H1 (cell line): ENCODE measurements at regions not wholly inside any gene's neighbourhood (a gene's known extent, or its start where the extent isn't known, plus 50 kb on each side); places are given as distances from the start of the nearest gene placed in this dataset.

Experiments used
- CTCF ChIA-PET: fragments of 300-600 bp; sonication (Branson Sonifier 250); formaldehyde crosslinking; loops from one replicate; lab custom pipeline; 2021; ENCODE audit not compliant: partially characterized antibody; lab: Charles Lee
- POLR2A ChIA-PET: fragments of 300-600 bp; sonication (Branson Sonifier 250); formaldehyde crosslinking; loops from one replicate; lab custom pipeline; 2021; ENCODE audit warnings: inconsistent platforms; ENCODE audit not compliant: partially characterized antibody; lab: Charles Lee
- DNase-seq, 2 experiments: peaks; one replicate each; pipeline versions ENCODE4 v3.0.0 to v3.0.0-alpha.2; 2010 to 2022; ENCODE audit warnings: low spot score in 2 of 2, low read depth in 1 of 2, mixed read lengths in 1 of 2
- FAIRE-seq: peaks from 2 replicates; lab custom pipeline; 2011; peaks lifted over from hg19 to GRCh38; lab: Jason Lieb, UNC
- H2AFZ ChIP-seq: 2 replicates; pipeline ENCODE4 v1.8.1; 2012; ENCODE audit warnings: low read length, inconsistent platforms
- H2AK5ac ChIP-seq: 2 replicates; pipeline ENCODE4 v1.6.1; 2013; ENCODE audit warnings: low read depth, low read length
- H2BK120ac ChIP-seq: replicated peaks from 2 replicates; pipeline ENCODE3; 2013; ENCODE audit warnings: low read depth, low read length, inconsistent platforms
- H2BK12ac ChIP-seq: 2 replicates; pipeline ENCODE4 v1.6.1; 2013; ENCODE audit warnings: low read depth, low read length
- H2BK15ac ChIP-seq: 2 replicates; pipeline ENCODE4 v1.6.1; 2013; ENCODE audit warnings: low read length
- H2BK20ac ChIP-seq: 2 replicates; pipeline ENCODE4 v1.6.1; 2013; ENCODE audit warnings: low read length
- H2BK5ac ChIP-seq: 2 replicates; pipeline ENCODE4 v1.6.1; 2013; ENCODE audit warnings: low read depth, low read length
- H3K14ac ChIP-seq: 2 replicates; pipeline ENCODE4 v1.6.1; 2013; ENCODE audit warnings: inconsistent platforms; ENCODE audit not compliant: insufficient read length
- H3K18ac ChIP-seq: 2 replicates; pipeline ENCODE4 v1.6.1; 2013; ENCODE audit warnings: low read length; ENCODE audit errors: extremely low read depth
- H3K23ac ChIP-seq: 2 replicates; pipeline ENCODE4 v1.6.1; 2013; ENCODE audit warnings: inconsistent platforms; ENCODE audit not compliant: insufficient read length
- H3K23me2 ChIP-seq: 2 replicates; pipeline ENCODE4 v1.6.1; 2013; ENCODE audit warnings: low read depth, low read length
- H3K27ac ChIP-seq: 2 replicates; pipeline ENCODE4 v1.6.1; 2011; ENCODE audit warnings: low read depth, low read length, inconsistent platforms
- H3K27me3 ChIP-seq, 4 experiments: replicated peaks in 1 of 4; 1 replicate in 1 of 4; 2 replicates in 3 of 4; pipeline versions ENCODE4 v1.6.1 to v1.8.1; 2011 to 2013; ENCODE audit warnings: low read length in 3 of 4, mild to moderate bottlenecking in 3 of 4, inconsistent platforms in 2 of 4, mixed read lengths in 2 of 4, moderate library complexity in 1 of 4; ENCODE audit not compliant: control insufficient read depth in 3 of 4, insufficient read depth in 3 of 4; ENCODE audit errors: extremely low read depth in 1 of 4
- H3K36me3 ChIP-seq, 4 experiments: 2 replicates each; pipeline versions ENCODE4 v1.6.1 to v1.8.1; 2011 to 2013; ENCODE audit warnings: mild to moderate bottlenecking in 4 of 4, low read length in 3 of 4, moderate library complexity in 2 of 4, control low read depth in 1 of 4, inconsistent platforms in 1 of 4; ENCODE audit not compliant: insufficient read depth in 4 of 4, control insufficient read depth in 2 of 4
- H3K4ac ChIP-seq: replicated peaks from 2 replicates; pipeline ENCODE3; 2013; ENCODE audit warnings: low read length, low read depth, mixed read lengths, inconsistent platforms; ENCODE audit not compliant: insufficient read length
- H3K4me1 ChIP-seq, 4 experiments: replicated peaks in 1 of 4; 1 replicate in 1 of 4; 2 replicates in 3 of 4; pipeline versions ENCODE4 v1.6.1 to v1.8.1; 2011 to 2013; ENCODE audit warnings: low read length in 3 of 4, inconsistent platforms in 2 of 4, mixed read lengths in 1 of 4; ENCODE audit not compliant: insufficient read depth in 4 of 4, control insufficient read depth in 3 of 4
- H3K4me2 ChIP-seq, 2 experiments: 2 replicates each; pipeline versions ENCODE4 v1.6.1 to v1.8.1; 2011 to 2013; ENCODE audit warnings: low read depth in 2 of 2, low read length in 2 of 2, control low read depth in 1 of 2, inconsistent platforms in 1 of 2, mild to moderate bottlenecking in 1 of 2; ENCODE audit not compliant: insufficient read depth in 1 of 2
- H3K4me3 ChIP-seq, 4 experiments: fragments of 200-600, 300-600 bp in 1 of 4; sonication (generic), shearing (Covaris generic), sonication (Bioruptor Twin) in 1 of 4; 2 replicates each; pipeline versions ENCODE4 v1.5.1 to v1.8.1; 2011 to 2016; ENCODE audit warnings: low read length in 4 of 4, low read depth in 3 of 4, control low read depth in 2 of 4, inconsistent platforms in 2 of 4, mild to moderate bottlenecking in 2 of 4, mixed read lengths in 1 of 4, moderate library complexity in 1 of 4; ENCODE audit not compliant: insufficient read depth in 2 of 4; ENCODE audit errors: extremely low read depth in 1 of 4
- H3K56ac ChIP-seq: replicated peaks from 2 replicates; pipeline ENCODE3; 2013; ENCODE audit warnings: low read depth, mild to moderate bottlenecking, mixed read lengths, low read length, inconsistent platforms; ENCODE audit not compliant: insufficient read length
- H3K79me1 ChIP-seq: 2 replicates; pipeline ENCODE4 v1.6.1; 2013; ENCODE audit warnings: low read depth, low read length, control low read depth
- H3K79me2 ChIP-seq, 2 experiments: 2 replicates each; pipeline versions ENCODE4 v1.6.1 to v1.8.1; 2012 to 2013; ENCODE audit warnings: low read length in 2 of 2, mild to moderate bottlenecking in 2 of 2, inconsistent platforms in 1 of 2; ENCODE audit not compliant: insufficient read depth in 2 of 2, control insufficient read depth in 1 of 2
- H3K9ac ChIP-seq, 4 experiments: replicated peaks in 1 of 4; 1 replicate in 1 of 4; 2 replicates in 3 of 4; pipeline versions ENCODE4 v1.6.1 to v1.8.1; 2011 to 2013; ENCODE audit warnings: low read depth in 3 of 4, low read length in 3 of 4, control low read depth in 2 of 4, mild to moderate bottlenecking in 2 of 4, moderate library complexity in 2 of 4, inconsistent platforms in 1 of 4; ENCODE audit errors: extremely low read depth in 1 of 4
- H3K9me3 ChIP-seq, 2 experiments: 2 replicates each; pipeline versions ENCODE4 v1.6.1 to v1.8.1; 2012 to 2013; ENCODE audit warnings: mild to moderate bottlenecking in 2 of 2, moderate library complexity in 2 of 2, control low read depth in 1 of 2, inconsistent platforms in 1 of 2, low read depth in 1 of 2, low read length in 1 of 2, mixed read lengths in 1 of 2; ENCODE audit not compliant: insufficient read depth in 2 of 2
- H4K20me1 ChIP-seq, 2 experiments: replicated peaks in 1 of 2; 2 replicates each; pipeline versions ENCODE3 to v1.8.1; 2011 to 2013; ENCODE audit warnings: inconsistent platforms in 2 of 2, low read length in 2 of 2, mild to moderate bottlenecking in 1 of 2; ENCODE audit not compliant: insufficient read depth in 2 of 2, control insufficient read depth in 1 of 2
- H4K5ac ChIP-seq: 2 replicates; pipeline ENCODE4 v1.6.1; 2013; ENCODE audit warnings: low read length, low read depth, mixed read lengths, inconsistent platforms; ENCODE audit not compliant: insufficient read length
- H4K8ac ChIP-seq: 2 replicates; pipeline ENCODE4 v1.8.0; 2013; ENCODE audit warnings: mild to moderate bottlenecking, moderate library complexity, low read length, inconsistent platforms; ENCODE audit not compliant: insufficient read depth; ENCODE audit errors: extremely low read depth
- H4K91ac ChIP-seq: replicated peaks from 2 replicates; pipeline ENCODE3; 2013; ENCODE audit warnings: low read length, mixed read lengths, inconsistent platforms; ENCODE audit not compliant: insufficient read length
- MAFK ChIP-seq: IDR thresholded peaks from 2 replicates; pipeline ENCODE4 v1.6.1; 2012; ENCODE audit warnings: low read depth, mild to moderate bottlenecking, improper control_type of control experiment, low read length
- SP2 ChIP-seq: IDR thresholded peaks from 2 replicates; pipeline ENCODE4 v1.6.1; 2012; ENCODE audit warnings: mild to moderate bottlenecking, low read length, inconsistent platforms
- WGBS, 2 experiments: shearing (Covaris generic) in 1 of 2; methylation state at CpG; one replicate each; pipeline versions ENCODE4 v1.1.6 to v1.1.7; 2013 to 2015; ENCODE audit warnings: low lambda C conversion rate in 2 of 2, mixed read lengths in 2 of 2, inconsistent platforms in 1 of 2, low coverage in 1 of 2, missing lambda C conversion rate in 1 of 2; ENCODE audit not compliant: insufficient replicate concordance in 2 of 2, insufficient coverage in 1 of 2, insufficient read length in 1 of 2; ENCODE audit errors: extremely low coverage in 1 of 2, missing lambda C conversion rate in 1 of 2; 5-methylcytosine and 5-hydroxymethylcytosine counted together

DNA sequence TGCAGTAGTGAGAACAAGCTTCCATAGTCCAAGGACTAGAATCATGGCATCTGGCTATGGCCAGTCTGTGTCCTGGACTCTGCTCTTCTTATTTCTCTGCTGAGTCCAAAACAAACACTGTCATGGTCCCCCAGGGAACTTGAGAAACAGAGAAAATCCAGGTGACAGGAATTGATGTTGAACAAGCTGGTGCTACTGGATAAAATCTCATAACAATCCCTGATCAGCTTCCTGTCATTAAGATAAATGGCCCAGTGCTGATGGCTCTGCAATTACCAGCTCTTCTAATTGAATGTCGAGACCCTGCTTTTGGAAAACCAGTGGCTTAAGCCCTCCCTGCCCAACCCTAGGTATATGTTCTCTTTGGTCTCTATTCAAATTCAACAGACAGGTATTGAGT, 58.8 kb upstream of the ARHGAP36 start:
- H2BK120ac ChIP-seq = no peak overlapping the region
- H3K9ac ChIP-seq = no peak overlapping the region
- H4K8ac ChIP-seq = no peak overlapping the region
- no peaks in the 10 kb centered on the region for H3K4me1 ChIP-seq
- 86% methylated on average over 1 of the region's 1 CpG; no CpG with 5 or more reads in 1 of the 2 experiments for WGBS, 2 experiments
- no peak overlapping the region for H3K56ac ChIP-seq
- DNase-seq (no peak), FAIRE-seq (no peak)
- H3K36me3 ChIP-seq = no peaks in the 10 kb centered on the region
- H4K5ac ChIP-seq = no peak overlapping the region
- H3K23me2 ChIP-seq = no peaks in the 10 kb centered on the region
- no peak overlapping the region for H3K27ac ChIP-seq
- no peak overlapping the region for H3K4me2 ChIP-seq
- ChIA-PET CTCF (interaction anchor here (0.5 to 2.0 kb wide), 4 partner anchors 22 to 676 kb away, joined by 3 to 6 read pairs (median 3); no protein-coding TSS in a partner anchor), POLR2A (no interaction called here)
- H3K14ac ChIP-seq = no peak overlapping the region
- H3K9me3 ChIP-seq = no peaks in the 10 kb centered on the region
- H3K23ac ChIP-seq = no peak overlapping the region
- TF ChIP-seq MAFK (no peak), SP2 (no peak)
- no peaks in the 10 kb centered on the region for H3K27me3 ChIP-seq
- no peaks in the 10 kb centered on the region for H3K79me1 ChIP-seq
- no peak overlapping the region for H2BK15ac ChIP-seq
- no peak overlapping the region for H2BK20ac ChIP-seq
- H2AK5ac ChIP-seq = no peak overlapping the region
- H3K4me3 ChIP-seq = no peak overlapping the region
- H3K18ac ChIP-seq = no peak overlapping the region
- H3K4ac ChIP-seq = no peak overlapping the region
- H2AFZ ChIP-seq = no peak overlapping the region
- no peaks in the 10 kb centered on the region for H3K79me2 ChIP-seq
- H4K91ac ChIP-seq = no peak overlapping the region
- H2BK5ac ChIP-seq = no peak overlapping the region
- no peaks in the 10 kb centered on the region for H4K20me1 ChIP-seq
- H2BK12ac ChIP-seq = no peak overlapping the region
